NT2/D1 (cell line): ENCODE measurements at regions not wholly inside any gene's neighbourhood (a gene's known extent, or its start where the extent isn't known, plus 50 kb on each side); places are given as distances from the start of the nearest gene placed in this dataset.

ENCODE experiments used
- SUZ12 ChIP-seq: IDR thresholded peaks from 2 replicates; pipeline ENCODE4 v1.6.1; 2011; ENCODE audit not compliant: insufficient read length, insufficient read depth; ENCODE audit errors: extremely low read depth
- YY1 ChIP-seq: IDR thresholded peaks from 2 replicates; pipeline ENCODE4 v1.6.1; 2011; ENCODE audit not compliant: insufficient read length, insufficient read depth
- ZNF274 ChIP-seq: IDR thresholded peaks from 2 replicates; pipeline ENCODE4 v1.6.1; 2011; ENCODE audit warnings: mild to moderate bottlenecking, low read depth, low read length

DNA sequence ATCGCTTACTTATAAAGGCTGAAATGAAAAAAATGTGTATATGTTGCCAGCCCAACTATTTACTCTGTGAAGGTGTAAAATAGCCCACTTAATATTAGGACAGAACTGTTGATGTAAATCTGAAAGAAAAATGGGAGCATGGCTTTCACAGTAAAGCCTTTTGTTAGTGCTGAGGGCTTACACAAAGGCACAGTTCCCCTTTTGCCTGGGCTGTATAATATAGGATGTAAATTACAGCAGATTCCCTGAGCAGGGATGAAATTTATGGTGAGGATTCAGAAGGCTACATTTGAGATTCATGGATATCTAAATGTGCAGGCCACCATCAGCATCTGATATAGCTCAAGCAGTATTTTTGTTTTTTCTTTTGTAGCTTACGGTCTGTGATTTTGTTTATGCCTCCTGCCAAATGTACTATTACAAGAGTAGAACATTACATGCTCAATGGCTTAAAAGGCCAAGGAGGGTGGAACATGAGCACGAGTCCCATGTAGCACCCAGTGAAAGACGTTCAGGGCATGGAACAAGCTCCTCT, 109.1 kb upstream of the ATP10A start:
- TF ChIP-seq ZNF274 = no peak
- no peak for TF ChIP-seq YY1
- no peak for TF ChIP-seq SUZ12
